WERI-Rb-1 (cell line): ENCODE measurements at regions not wholly inside any gene's neighbourhood (a gene's known extent, or its start where the extent isn't known, plus 50 kb on each side); places are given as distances from the start of the nearest gene placed in this dataset.

Experiments
- DNase-seq: peaks from one replicate; pipeline ENCODE4 v3.0.0-alpha.2; 2020
- H3K27ac ChIP-seq: fragments of 250-450 bp; sonication (Bioruptor Pico); 2 replicates; pipeline ENCODE4 v1.5.1; 2020; ENCODE audit warnings: mild to moderate bottlenecking, moderate library complexity
- H3K27me3 ChIP-seq: fragments of 250-450 bp; sonication (Bioruptor Pico); 2 replicates; pipeline ENCODE4 v1.5.1; 2021; ENCODE audit warnings: mild to moderate bottlenecking, low read depth, moderate library complexity; ENCODE audit not compliant: insufficient read depth, severe bottlenecking
- H3K36me3 ChIP-seq: fragments of 250-450 bp; sonication (Bioruptor Pico); 2 replicates; pipeline ENCODE4 v1.5.1; 2020; ENCODE audit warnings: mild to moderate bottlenecking, moderate library complexity
- H3K4me3 ChIP-seq: 2 replicates; pipeline ENCODE4 v1.5.1; 2011; ENCODE audit warnings: low read depth, mild to moderate bottlenecking, control low read depth, low read length
- H3K9me3 ChIP-seq: fragments of 250-450 bp; sonication (Bioruptor Pico); 2 replicates; pipeline ENCODE4 v1.5.1; 2021; ENCODE audit warnings: mild to moderate bottlenecking, moderate library complexity; ENCODE audit not compliant: severe bottlenecking
- CTCF ChIP-seq: IDR thresholded peaks from 2 replicates; pipeline ENCODE4 v1.5.1; 2011; ENCODE audit warnings: low read depth, mild to moderate bottlenecking, control low read depth, inconsistent platforms, low read length

DNA sequence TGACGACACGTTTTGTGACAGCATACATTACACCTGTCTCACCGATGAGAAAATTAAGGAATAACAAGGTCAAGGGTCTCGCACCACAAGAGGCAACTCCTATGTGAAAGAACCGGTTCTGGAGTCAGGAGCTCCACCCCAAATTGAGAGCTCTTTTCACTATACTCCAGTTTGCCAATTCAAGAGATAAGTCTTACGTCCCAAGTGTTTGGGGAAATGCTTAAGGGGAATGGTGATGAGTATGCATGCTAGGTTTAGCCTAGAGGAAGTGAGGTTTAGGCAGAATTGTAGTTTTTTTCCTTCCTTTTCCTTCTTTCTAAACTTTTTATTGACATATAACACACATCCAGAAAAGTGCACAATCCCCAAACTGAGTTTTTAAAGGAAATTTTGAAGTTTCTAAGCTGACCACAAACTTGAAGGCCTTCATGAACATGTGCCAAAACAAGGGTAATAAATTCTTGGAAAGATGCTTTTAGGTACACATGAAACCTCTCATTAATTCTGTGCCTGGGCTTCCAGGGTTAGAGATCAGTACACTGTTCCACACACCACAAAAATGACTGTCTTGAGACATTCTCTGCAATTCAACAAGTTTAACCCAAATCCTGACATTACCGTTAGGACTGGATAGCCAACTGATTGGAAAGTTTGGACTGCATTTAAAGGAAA, 127.6 kb upstream of the SLC1A3 start:
- no peak for TF ChIP-seq CTCF
- H3K4me3 ChIP-seq = no peak overlapping the region
- H3K36me3 ChIP-seq = no peaks in the 10 kb centered on the region
- H3K9me3 ChIP-seq = peaks cover 10% of the 10 kb centered on the region
- H3K27ac ChIP-seq = no peak overlapping the region
- DNase-seq = no peak
- H3K27me3 ChIP-seq = no peaks in the 10 kb centered on the region

DNA sequence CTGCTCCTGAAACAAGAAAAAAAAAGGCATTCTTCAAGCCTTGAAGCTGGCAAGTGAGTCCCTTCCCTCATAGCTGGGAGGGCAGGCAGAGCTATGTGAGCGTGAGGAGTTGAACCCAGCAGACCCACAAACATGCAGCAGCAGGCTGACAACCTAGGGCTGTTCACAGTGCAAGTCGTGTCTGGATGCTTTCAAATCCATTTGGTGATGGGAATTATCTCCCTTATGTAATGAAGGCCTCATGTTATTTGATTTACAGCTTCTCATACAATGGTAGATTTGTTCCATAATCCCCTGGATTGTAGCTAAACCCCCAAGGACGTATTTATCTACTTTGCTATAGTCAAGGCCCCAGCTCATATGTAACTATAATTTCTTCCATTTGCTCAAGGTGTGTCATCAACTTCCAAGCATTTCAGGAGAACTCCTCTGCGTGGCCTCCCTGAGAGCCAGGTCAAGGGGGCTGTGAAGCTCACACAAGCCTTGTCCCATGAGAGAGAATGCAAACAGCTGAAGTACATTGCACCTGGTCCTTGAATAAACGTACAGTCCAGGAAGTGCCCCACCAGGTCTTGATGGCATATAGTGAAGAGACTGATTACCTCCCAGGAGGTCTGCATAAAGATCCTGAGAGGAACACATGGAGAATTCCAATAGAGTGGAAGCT, 124.8 kb upstream of the SLC1A3 start:
- no peak overlapping the region for H3K4me3 ChIP-seq
- peaks cover 2% of the 10 kb centered on the region for H3K9me3 ChIP-seq
- no peak overlapping the region for H3K27ac ChIP-seq
- no peaks in the 10 kb centered on the region for H3K27me3 ChIP-seq
- TF ChIP-seq CTCF = no peak
- no peaks in the 10 kb centered on the region for H3K36me3 ChIP-seq
- no peak for DNase-seq

DNA sequence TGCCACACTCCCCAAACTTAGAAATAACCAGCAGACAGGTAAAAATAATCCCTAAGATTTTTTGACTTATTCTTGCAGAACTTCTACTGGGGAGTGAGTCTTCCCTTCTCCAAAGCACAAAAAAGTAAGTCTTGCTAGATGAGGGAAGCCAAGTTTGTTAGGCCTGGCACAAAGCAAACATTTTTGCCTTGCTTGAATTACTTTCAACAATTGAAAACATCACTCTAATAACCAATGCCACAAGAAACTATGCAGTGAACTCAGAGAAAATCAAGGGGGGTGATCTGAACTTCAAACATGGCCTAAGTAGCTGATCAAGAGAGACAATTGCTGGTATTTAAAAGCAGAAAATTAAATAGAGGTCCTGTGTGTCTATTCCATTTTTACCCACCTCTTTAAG, 123.6 kb upstream of the SLC1A3 start:
- Histone ChIP-seq H3K27me3 (no peaks in the 10 kb centered on the region), H3K9me3 (peaks cover 2% of the 10 kb centered on the region), H3K4me3 (no peak overlapping the region), H3K27ac (no peak overlapping the region), H3K36me3 (no peaks in the 10 kb centered on the region)
- no peak for TF ChIP-seq CTCF
- no peak for DNase-seq

DNA sequence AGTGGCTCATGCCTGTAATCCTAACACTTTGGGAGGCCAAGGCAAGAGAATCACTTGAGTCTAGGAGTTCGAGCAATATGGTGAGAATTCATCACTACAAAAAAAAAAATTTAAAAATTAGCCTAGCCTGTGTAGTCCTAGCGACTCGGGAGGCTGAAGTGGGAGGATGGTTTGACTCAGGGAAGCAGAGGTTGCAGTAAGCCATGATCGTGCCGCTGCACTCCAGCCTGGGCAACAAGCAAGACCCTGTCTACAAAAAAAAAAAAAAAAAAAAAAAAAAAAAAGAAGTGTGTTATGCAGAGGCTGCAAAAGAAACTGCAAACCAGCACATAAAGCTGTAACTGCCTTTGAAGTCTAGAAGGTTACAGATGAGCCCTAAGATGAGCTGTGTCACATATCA, 116.9 kb upstream of the SLC1A3 start:
- Histone ChIP-seq H3K27ac (no peak overlapping the region), H3K4me3 (no peak overlapping the region), H3K36me3 (no peaks in the 10 kb centered on the region), H3K27me3 (no peaks in the 10 kb centered on the region), H3K9me3 (no peaks in the 10 kb centered on the region)
- no peak for DNase-seq
- no peak for TF ChIP-seq CTCF

DNA sequence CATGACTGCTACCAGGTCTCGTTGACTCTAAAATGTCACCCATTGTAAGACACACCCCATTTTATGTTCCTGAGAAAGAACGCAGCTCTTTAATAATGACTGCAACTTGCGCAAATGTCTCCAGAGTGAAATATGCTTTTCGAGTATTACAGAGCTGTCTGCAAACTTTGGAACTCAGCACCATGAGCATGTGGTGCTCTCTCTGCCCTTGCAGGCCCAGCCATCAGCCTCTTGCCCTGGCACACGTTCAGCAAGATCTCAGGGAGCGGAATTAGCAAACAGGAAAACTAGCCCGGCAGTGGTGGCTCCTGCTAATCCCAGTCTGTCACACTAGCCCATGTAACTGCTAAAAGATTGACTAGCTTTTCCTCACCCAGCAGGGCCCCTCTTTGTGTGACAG, 114.5 kb upstream of the SLC1A3 start:
- TF ChIP-seq CTCF = no peak
- Histone ChIP-seq H3K27ac (no peak overlapping the region), H3K4me3 (no peak overlapping the region), H3K27me3 (no peaks in the 10 kb centered on the region), H3K36me3 (no peaks in the 10 kb centered on the region), H3K9me3 (no peaks in the 10 kb centered on the region)
- DNase-seq = peak; percentile 55
